ENCODE measurements at regions not wholly inside any gene's neighbourhood (a gene's known extent, or its start where the extent isn't known, plus 50 kb on each side); places are given as distances from the start of the nearest gene placed in this dataset.

DNA sequence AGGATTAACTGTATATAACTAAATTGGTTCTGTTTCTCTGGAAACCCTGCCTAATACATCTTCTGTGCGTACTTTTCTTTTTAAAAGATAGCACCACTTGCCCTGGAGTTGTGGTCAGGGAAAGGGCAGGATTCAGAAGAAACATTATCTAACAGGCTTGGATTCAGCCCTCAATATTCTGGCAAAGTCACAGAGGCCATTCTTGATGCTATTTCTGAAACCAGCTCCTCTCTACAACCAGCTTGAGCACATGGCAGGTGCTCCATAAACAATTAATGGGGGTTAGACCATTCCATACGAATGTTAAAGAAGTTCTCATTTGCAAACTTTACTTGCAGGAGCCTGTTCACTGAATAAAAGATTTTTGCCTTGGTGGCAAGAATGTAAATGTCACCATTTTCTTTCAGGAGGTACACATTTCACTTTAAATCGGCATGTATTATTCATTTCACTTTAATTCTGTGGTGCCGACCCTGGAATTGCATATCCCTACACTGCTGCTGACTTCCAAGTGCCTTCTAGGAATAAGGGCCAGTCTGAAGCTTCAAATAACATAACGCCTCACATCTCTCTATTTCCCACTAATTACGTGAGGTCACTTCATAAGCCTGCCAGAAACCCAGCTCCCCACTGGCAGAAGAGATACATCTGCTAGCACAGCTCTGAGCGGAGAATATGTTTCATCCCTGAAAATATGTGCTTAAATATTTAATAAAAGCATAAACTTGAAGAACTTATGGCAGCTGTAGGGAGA, 248.7 kb downstream of the ADGRG6 start:
- H3K27ac ChIP-seq (ENCODE audit: low read depth in 2 of 2, low read length in 1 of 2), result no peak overlapping the region
- no peak for DNase-seq
- H3K4me1 ChIP-seq (ENCODE audit: control insufficient read depth in 1 of 2, insufficient read depth in 2 of 2, low read depth in 1 of 2, low read length in 1 of 2), result no peaks in the 10 kb centered on the region; a peak in 1 of 4 replicates
- 62% methylated on average over 7 of the region's 7 CpGs for WGBS (ENCODE audit: low lambda C conversion rate)
- no peak overlapping the region for H3K9ac ChIP-seq
- no peaks in the 10 kb centered on the region for H3K36me3 ChIP-seq (replicated peaks in 1 of 2; ENCODE audit: control insufficient read depth in 1 of 2, insufficient read depth in 2 of 2, low read length in 1 of 2)
- ChIA-PET CTCF (interaction anchor here (1.0 to 1.1 kb wide), 2 partner anchors 110 to 877 kb away, joined by 3 read pairs; no protein-coding TSS in a partner anchor), POLR2A (no interaction called here)
- no peaks in the 10 kb centered on the region for H3K27me3 ChIP-seq (ENCODE audit: insufficient read depth)
- H3K9me2 ChIP-seq, result no peaks in the 10 kb centered on the region
- no peak overlapping the region for H3K4me3 ChIP-seq (ENCODE audit: low read depth in 2 of 2, low read length in 1 of 2)
- H4K20me1 ChIP-seq (ENCODE audit: insufficient read depth), result no peaks in the 10 kb centered on the region
- H3K4me2 ChIP-seq, result no peak overlapping the region
- H2AFZ ChIP-seq (ENCODE audit: low read depth), result no peak overlapping the region
- TF ChIP-seq FOXM1 (IDR thresholded peaks at IDR 0.05; ENCODE audit: low read depth) (no peak), POLR2AphosphoS5 (IDR thresholded peaks at IDR 0.05; ENCODE audit: low read depth, low read length) (no peak), TCF12 (IDR thresholded peaks at IDR 0.05) (no peak), TEAD4 (IDR thresholded peaks at IDR 0.05; ENCODE audit: borderline replicate concordance, insufficient read depth) (no peak), TAF1 (IDR thresholded peaks at IDR 0.05; ENCODE audit: borderline replicate concordance, low read depth, low read length) (no peak)
- TF ChIP-seq, protein P1, sequence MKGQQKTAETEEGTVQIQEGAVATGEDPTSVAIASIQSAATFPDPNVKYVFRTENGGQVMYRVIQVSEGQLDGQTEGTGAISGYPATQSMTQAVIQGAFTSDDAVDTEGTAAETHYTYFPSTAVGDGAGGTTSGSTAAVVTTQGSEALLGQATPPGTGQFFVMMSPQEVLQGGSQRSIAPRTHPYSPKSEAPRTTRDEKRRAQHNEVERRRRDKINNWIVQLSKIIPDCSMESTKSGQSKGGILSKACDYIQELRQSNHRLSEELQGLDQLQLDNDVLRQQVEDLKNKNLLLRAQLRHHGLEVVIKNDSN (IDR thresholded peaks at IDR 0.05; ENCODE audit: borderline replicate concordance, low read depth), result no peak
- TF ChIP-seq, protein P2, sequence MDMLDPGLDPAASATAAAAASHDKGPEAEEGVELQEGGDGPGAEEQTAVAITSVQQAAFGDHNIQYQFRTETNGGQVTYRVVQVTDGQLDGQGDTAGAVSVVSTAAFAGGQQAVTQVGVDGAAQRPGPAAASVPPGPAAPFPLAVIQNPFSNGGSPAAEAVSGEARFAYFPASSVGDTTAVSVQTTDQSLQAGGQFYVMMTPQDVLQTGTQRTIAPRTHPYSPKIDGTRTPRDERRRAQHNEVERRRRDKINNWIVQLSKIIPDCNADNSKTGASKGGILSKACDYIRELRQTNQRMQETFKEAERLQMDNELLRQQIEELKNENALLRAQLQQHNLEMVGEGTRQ (IDR thresholded peaks at IDR 0.05; ENCODE audit: borderline replicate concordance, low read depth, low read length), result no peak
- H3K9me3 ChIP-seq, result no peaks in the 10 kb centered on the region
- H3F3A ChIP-seq (replicated peaks; ENCODE audit: insufficient read depth), result no peaks in the 10 kb centered on the region
- no peaks in the 10 kb centered on the region for H3K79me2 ChIP-seq (ENCODE audit: insufficient read depth)

- no peaks in the 10 kb centered on the region for H3F3A ChIP-seq (replicated peaks; ENCODE audit: insufficient read depth)
- ChIA-PET POLR2A (no interaction called here), CTCF (interaction anchor here (1.0 to 1.1 kb wide), 3 partner anchors 15 to 876 kb away, joined by 3 read pairs; no protein-coding TSS in a partner anchor)
- H3K36me3 ChIP-seq (replicated peaks in 1 of 2; ENCODE audit: control insufficient read depth in 1 of 2, insufficient read depth in 2 of 2, low read length in 1 of 2), result no peaks in the 10 kb centered on the region
- no peaks in the 10 kb centered on the region; a peak in 1 of 4 replicates for H3K4me1 ChIP-seq (ENCODE audit: control insufficient read depth in 1 of 2, insufficient read depth in 2 of 2, low read depth in 1 of 2, low read length in 1 of 2)
- no peak overlapping the region for H3K27ac ChIP-seq (ENCODE audit: low read depth in 2 of 2, low read length in 1 of 2)
- no peaks in the 10 kb centered on the region for H4K20me1 ChIP-seq (ENCODE audit: insufficient read depth)
- H2AFZ ChIP-seq (ENCODE audit: low read depth), result no peak overlapping the region
- WGBS (ENCODE audit: low lambda C conversion rate), result 74% methylated on average over 4 of the region's 9 CpGs
- no peak overlapping the region for H3K4me3 ChIP-seq (ENCODE audit: low read depth in 2 of 2, low read length in 1 of 2)
- H3K27me3 ChIP-seq (ENCODE audit: insufficient read depth), result no peaks in the 10 kb centered on the region
- H3K4me2 ChIP-seq, result no peak overlapping the region
- H3K9ac ChIP-seq, result no peak overlapping the region
- H3K9me2 ChIP-seq, result no peaks in the 10 kb centered on the region
- no peaks in the 10 kb centered on the region for H3K79me2 ChIP-seq (ENCODE audit: insufficient read depth)
- DNase-seq, result no peak
- TF ChIP-seq ELF1 (IDR thresholded peaks at IDR 0.05) (no peak), CHD2 (IDR thresholded peaks at IDR 0.05; ENCODE audit: low read length, partially characterized antibody) (no peak), SIN3A (IDR thresholded peaks at IDR 0.05; ENCODE audit: borderline replicate concordance, low read depth, low read length) (no peak), FOXM1 (IDR thresholded peaks at IDR 0.05; ENCODE audit: low read depth) (no peak), RFX5 (IDR thresholded peaks at IDR 0.05; ENCODE audit: low read length) (no peak), RCOR1 (IDR thresholded peaks at IDR 0.05; ENCODE audit: low read length) (no peak), MXI1 (IDR thresholded peaks at IDR 0.05; ENCODE audit: low read depth, low read length) (no peak), NRF1 (IDR thresholded peaks at IDR 0.05; ENCODE audit: low read depth, low read length) (no peak), TAF1 (IDR thresholded peaks at IDR 0.05; ENCODE audit: borderline replicate concordance, low read depth, low read length) (no peak)
- TF ChIP-seq, protein P3, sequence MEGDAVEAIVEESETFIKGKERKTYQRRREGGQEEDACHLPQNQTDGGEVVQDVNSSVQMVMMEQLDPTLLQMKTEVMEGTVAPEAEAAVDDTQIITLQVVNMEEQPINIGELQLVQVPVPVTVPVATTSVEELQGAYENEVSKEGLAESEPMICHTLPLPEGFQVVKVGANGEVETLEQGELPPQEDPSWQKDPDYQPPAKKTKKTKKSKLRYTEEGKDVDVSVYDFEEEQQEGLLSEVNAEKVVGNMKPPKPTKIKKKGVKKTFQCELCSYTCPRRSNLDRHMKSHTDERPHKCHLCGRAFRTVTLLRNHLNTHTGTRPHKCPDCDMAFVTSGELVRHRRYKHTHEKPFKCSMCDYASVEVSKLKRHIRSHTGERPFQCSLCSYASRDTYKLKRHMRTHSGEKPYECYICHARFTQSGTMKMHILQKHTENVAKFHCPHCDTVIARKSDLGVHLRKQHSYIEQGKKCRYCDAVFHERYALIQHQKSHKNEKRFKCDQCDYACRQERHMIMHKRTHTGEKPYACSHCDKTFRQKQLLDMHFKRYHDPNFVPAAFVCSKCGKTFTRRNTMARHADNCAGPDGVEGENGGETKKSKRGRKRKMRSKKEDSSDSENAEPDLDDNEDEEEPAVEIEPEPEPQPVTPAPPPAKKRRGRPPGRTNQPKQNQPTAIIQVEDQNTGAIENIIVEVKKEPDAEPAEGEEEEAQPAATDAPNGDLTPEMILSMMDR (IDR thresholded peaks at IDR 0.05), result no peak
- TF ChIP-seq, protein P2 (IDR thresholded peaks at IDR 0.05; ENCODE audit: borderline replicate concordance, low read depth, low read length), result no peak
- TF ChIP-seq, protein P1 (IDR thresholded peaks at IDR 0.05; ENCODE audit: borderline replicate concordance, low read depth), result no peak
- H3K9me3 ChIP-seq, result no peaks in the 10 kb centered on the region
Measured at GRCh38 chr6:142551274-142551811, 249.5 kb downstream of the ADGRG6 start.

Data from SK-N-SH (cell line).